ENCODE measurements at regions not wholly inside any gene's neighbourhood (a gene's known extent, or its start where the extent isn't known, plus 50 kb on each side); places are given as distances from the start of the nearest gene placed in this dataset.

DNA sequence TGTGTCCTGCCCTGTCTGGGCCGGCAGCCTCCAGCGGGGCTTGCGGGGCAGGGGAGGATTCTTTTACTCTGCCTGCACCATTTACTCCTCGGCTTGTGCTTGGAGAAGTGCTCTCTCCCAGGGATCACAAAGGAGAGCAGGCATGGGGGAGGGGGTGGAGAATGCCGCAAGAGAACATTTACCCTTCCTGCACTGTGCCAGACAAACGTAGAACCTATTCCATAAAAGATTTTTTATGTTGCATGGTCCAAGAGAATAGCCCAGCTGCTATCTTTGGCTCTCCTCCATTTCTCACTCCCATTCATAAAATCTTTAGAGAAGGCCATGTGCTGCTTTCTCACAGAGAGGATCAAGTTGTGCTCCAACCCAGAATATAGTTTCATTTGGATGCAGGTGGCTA is 159.4 kb downstream of the SPTSSA start:
- TF ChIP-seq GATA2 (IDR thresholded peaks at IDR 0.05; ENCODE audit: insufficient read depth, insufficient read length, low read depth, low read length) = no peak
- TF ChIP-seq MAX (IDR thresholded peaks at IDR 0.05; ENCODE audit: insufficient read depth, insufficient read length) = no peak

Measured in endothelial cell of umbilical vein (primary cell).